H1 (cell line): ENCODE measurements at regions not wholly inside any gene's neighbourhood (a gene's known extent, or its start where the extent isn't known, plus 50 kb on each side); places are given as distances from the start of the nearest gene placed in this dataset.

Source experiments
- ATF3 ChIP-seq: IDR thresholded peaks from 2 replicates; pipeline ENCODE4 v1.6.1; 2011; ENCODE audit warnings: low read depth, mild to moderate bottlenecking, low read length; ENCODE audit not compliant: insufficient read depth
- BRCA1 ChIP-seq: IDR thresholded peaks from 2 replicates; pipeline ENCODE4 v1.6.1; 2012; ENCODE audit warnings: low read depth, low read length, improper control_type of control experiment
- CTCF ChIP-seq, 3 experiments: IDR thresholded peaks; 1 replicate in 2 of 3; 2 replicates in 1 of 3; pipeline versions ENCODE4 v1.5.1 to v1.6.1; 2011; ENCODE audit warnings: low read length in 3 of 3, mild to moderate bottlenecking in 3 of 3, inconsistent platforms in 2 of 3, low read depth in 1 of 3, moderate library complexity in 1 of 3; ENCODE audit not compliant: insufficient read depth in 1 of 3; ENCODE audit errors: control extremely low read depth in 1 of 3
- EZH2 ChIP-seq: fragments of 200-600 bp; sonication (generic); IDR thresholded peaks from 2 replicates; pipeline ENCODE4 v1.7.1; 2012; ENCODE audit warnings: low read depth, mild to moderate bottlenecking, moderate library complexity, low read length, inconsistent platforms; ENCODE audit not compliant: severe bottlenecking
- HDAC2 ChIP-seq, 2 experiments: fragments of 300-600 bp in 1 of 2; sonication (generic) in 1 of 2; IDR thresholded peaks; 2 replicates each; pipeline ENCODE4 v1.6.1; 2011 to 2012; ENCODE audit warnings: low read depth in 2 of 2, low read length in 2 of 2, mild to moderate bottlenecking in 2 of 2, moderate library complexity in 2 of 2, borderline replicate concordance in 1 of 2, inconsistent platforms in 1 of 2
- KDM1A ChIP-seq: fragments of 200-600, 300-600 bp; sonication (generic); IDR thresholded peaks from 2 replicates; pipeline ENCODE4 v1.7.1; 2016; ENCODE audit warnings: mild to moderate bottlenecking, low read length, borderline replicate concordance
- POLR2A ChIP-seq, 2 experiments: IDR thresholded peaks; 1 replicate in 1 of 2; 2 replicates in 1 of 2; pipeline ENCODE4 v1.6.1; 2011; ENCODE audit warnings: low read depth in 2 of 2, low read length in 2 of 2, mild to moderate bottlenecking in 2 of 2; ENCODE audit errors: control extremely low read depth in 1 of 2
- RAD21 ChIP-seq, 2 experiments: IDR thresholded peaks in 1 of 2; conservative IDR thresholded peaks in 1 of 2; 2 replicates each; pipeline ENCODE4 v1.6.1; 2011; ENCODE audit warnings: low read depth in 2 of 2, low read length in 2 of 2, improper control_type of control experiment in 1 of 2, inconsistent platforms in 1 of 2, mild to moderate bottlenecking in 1 of 2, moderate library complexity in 1 of 2
- TAF1 ChIP-seq: IDR thresholded peaks from 2 replicates; pipeline ENCODE4 v1.6.1; 2011; ENCODE audit warnings: mild to moderate bottlenecking, low read depth, low read length
- TEAD4 ChIP-seq: IDR thresholded peaks from 2 replicates; pipeline ENCODE4 v1.6.1; 2012; ENCODE audit warnings: low read depth, low read length, inconsistent platforms, mixed read lengths
- TF ChIP-seq, protein P1 (sequence below): IDR thresholded peaks from 2 replicates; pipeline ENCODE4 v1.6.1; 2012; ENCODE audit warnings: inconsistent platforms

DNA sequence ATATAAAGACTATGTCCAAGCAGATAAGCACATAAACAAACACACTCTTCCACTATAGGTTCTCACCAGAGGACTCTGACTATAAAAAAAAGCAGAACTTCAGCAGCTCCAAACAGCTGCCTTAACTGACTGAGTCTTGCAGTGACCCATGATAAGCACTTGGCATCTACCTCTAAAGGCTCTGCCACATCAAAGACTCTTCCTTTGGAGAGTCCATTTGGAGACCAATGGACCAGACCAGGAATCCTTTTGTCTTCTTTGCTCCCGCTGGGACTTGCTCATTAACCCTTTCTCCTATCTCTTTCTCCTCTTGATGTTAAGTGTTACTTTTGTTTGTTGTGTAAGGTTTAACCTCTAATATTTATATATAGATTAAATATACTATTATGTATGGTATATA lies 424.1 kb downstream of the RSL24D1 start:
- TF ChIP-seq TEAD4 (no peak), EZH2 (no peak), TAF1 (no peak), ATF3 (no peak), HDAC2 (IDR thresholded peaks at IDR 0.05; ENCODE audit: borderline replicate concordance in 1 of 2, low read depth in 2 of 2, low read length in 2 of 2) (no peak), POLR2A (IDR thresholded peaks at IDR 0.05; ENCODE audit: control extremely low read depth in 1 of 2, low read depth in 2 of 2, low read length in 2 of 2) (no peak), CTCF (IDR thresholded peaks at IDR 0.05; ENCODE audit: control extremely low read depth in 1 of 3, insufficient read depth in 1 of 3, low read depth in 1 of 3, low read length in 3 of 3) (no peak), KDM1A (no peak), RAD21 (IDR thresholded peaks at IDR 0.05 in 1 of 2, conservative IDR thresholded peaks at IDR 0.05 in 1 of 2; ENCODE audit: low read depth in 2 of 2, low read length in 2 of 2) (no peak), BRCA1 (no peak)
- TF ChIP-seq, protein P1, sequence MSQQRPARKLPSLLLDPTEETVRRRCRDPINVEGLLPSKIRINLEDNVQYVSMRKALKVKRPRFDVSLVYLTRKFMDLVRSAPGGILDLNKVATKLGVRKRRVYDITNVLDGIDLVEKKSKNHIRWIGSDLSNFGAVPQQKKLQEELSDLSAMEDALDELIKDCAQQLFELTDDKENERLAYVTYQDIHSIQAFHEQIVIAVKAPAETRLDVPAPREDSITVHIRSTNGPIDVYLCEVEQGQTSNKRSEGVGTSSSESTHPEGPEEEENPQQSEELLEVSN, result no peak
